Esophagus (tissue), 2 donors: ENCODE measurements at regions not wholly inside any gene's neighbourhood (a gene's known extent, or its start where the extent isn't known, plus 50 kb on each side); places are given as distances from the start of the nearest gene placed in this dataset.
"Not testable (repeated sequence)": the region's sequence is repeated elsewhere in the genome, so short reads cannot be mapped to it uniquely, and the experiment has no call there.

Experiments used
- H3K27ac ChIP-seq, 2 donors: one replicate each; pipeline ENCODE4 v1.5.1; 2013; ENCODE audit warnings: low read depth in 2 of 2, mild to moderate bottlenecking in 2 of 2, inconsistent platforms in 1 of 2, low read length in 1 of 2, moderate library complexity in 1 of 2
- H3K27me3 ChIP-seq, 2 donors: one replicate each; pipeline ENCODE4 v1.6.1; 2013; ENCODE audit warnings: low read length in 2 of 2, control low read depth in 1 of 2, mild to moderate bottlenecking in 1 of 2; ENCODE audit not compliant: insufficient read depth in 2 of 2, control insufficient read depth in 1 of 2
- H3K36me3 ChIP-seq, 2 donors: one replicate each; pipeline ENCODE4 v1.6.1; 2013; ENCODE audit warnings: low read length in 1 of 2; ENCODE audit not compliant: control insufficient read depth in 2 of 2, insufficient read depth in 2 of 2
- H3K4me1 ChIP-seq, 2 donors: one replicate each; pipeline ENCODE4 v1.6.1; 2013; ENCODE audit warnings: low read length in 1 of 2; ENCODE audit not compliant: control insufficient read depth in 2 of 2, insufficient read depth in 2 of 2
- H3K4me3 ChIP-seq, 2 donors: one replicate each; pipeline ENCODE4 v1.5.1; 2013; ENCODE audit warnings: low read length in 2 of 2, mild to moderate bottlenecking in 2 of 2, low read depth in 1 of 2, moderate library complexity in 1 of 2
- H3K9me3 ChIP-seq, 2 donors: one replicate each; pipeline ENCODE4 v1.6.1; 2013; ENCODE audit warnings: mild to moderate bottlenecking in 2 of 2, low read depth in 1 of 2, low read length in 1 of 2, moderate library complexity in 1 of 2; ENCODE audit not compliant: control insufficient read depth in 2 of 2, insufficient read depth in 1 of 2
- WGBS, 2 donors: extraction: QIAGEN DNeasy Blood & Tissue Kit; methylation state at CpG; one replicate each; pipeline ENCODE4 v1.1.7; 2013; 5-methylcytosine and 5-hydroxymethylcytosine counted together
- donor health status: healthy with polysubstance abuse.
- donor health status: Bipolar disorder and iron deficiency.

- not testable (repeated sequence) for H3K4me3 ChIP-seq, H3K27ac ChIP-seq, H3K9me3 ChIP-seq, H3K4me1 ChIP-seq, H3K27me3 ChIP-seq, H3K36me3 ChIP-seq
- WGBS, 2 donors = 85 to 94% methylated on average over 7 to 8 of the region's 14 CpGs
These were observed 78.7 kb downstream of the KCNA5 start for GRCh38 chr12:5122256-5122831.

GRCh38 chr12:5123921-5124320, 80.2 kb downstream of the KCNA5 start:
- Histone ChIP-seq H3K27ac (no peak overlapping the region), H3K36me3 (no peaks in the 10 kb centered on the region), H3K4me3 (no peak overlapping the region), H3K9me3 (no peaks in the 10 kb centered on the region), H3K27me3 (peaks cover 0 to 2% of the 10 kb centered on the region in 2 donors), H3K4me1 (no peaks in the 10 kb centered on the region)
- 90 to 92% methylated on average over 2 of the region's 2 CpGs for WGBS, 2 donors

- Histone ChIP-seq H3K27me3 (peaks cover 0 to 2% of the 10 kb centered on the region in 2 donors), H3K4me3 (no peak overlapping the region), H3K27ac (no peak overlapping the region), H3K9me3 (no peaks in the 10 kb centered on the region), H3K4me1 (no peaks in the 10 kb centered on the region), H3K36me3 (no peaks in the 10 kb centered on the region)
These were observed 80.7 kb downstream of the KCNA5 start for GRCh38 chr12:5124401-5124800.

- Histone ChIP-seq H3K4me3 (no peak overlapping the region), H3K4me1 (no peaks in the 10 kb centered on the region), H3K27ac (no peak overlapping the region), H3K27me3 (no peaks in the 10 kb centered on the region), H3K9me3 (peaks cover 0 to 2% of the 10 kb centered on the region in 2 donors), H3K36me3 (no peaks in the 10 kb centered on the region)
- 50 to 53% methylated on average over 5 of the region's 5 CpGs for WGBS, 2 donors
These were observed 91.3 kb downstream of the KCNA5 start for GRCh38 chr12:5134861-5135525.

GRCh38 chr12:5138256-5138655, 94.6 kb downstream of the KCNA5 start:
- peaks cover 0 to 4% of the 10 kb centered on the region in 2 donors for H3K4me1 ChIP-seq
- H3K36me3 ChIP-seq = no peaks in the 10 kb centered on the region
- 52 to 61% methylated on average over 7 of the region's 7 CpGs for WGBS, 2 donors
- H3K4me3 ChIP-seq = no peak overlapping the region
- H3K27me3 ChIP-seq = no peaks in the 10 kb centered on the region
- peaks cover 0 to 2% of the 10 kb centered on the region in 2 donors for H3K9me3 ChIP-seq
- H3K27ac ChIP-seq = no peak overlapping the region

- no peak overlapping the region for H3K4me3 ChIP-seq
- H3K36me3 ChIP-seq = no peaks in the 10 kb centered on the region
- H3K27ac ChIP-seq = no peak overlapping the region
- H3K9me3 ChIP-seq = peaks cover 0 to 2% of the 10 kb centered on the region in 2 donors
- peaks cover 0 to 4% of the 10 kb centered on the region in 2 donors for H3K4me1 ChIP-seq
- no peaks in the 10 kb centered on the region for H3K27me3 ChIP-seq
These were observed 95.2 kb downstream of the KCNA5 start for GRCh38 chr12:5138845-5139244.

- Histone ChIP-seq H3K4me1 (peaks cover 0 to 4% of the 10 kb centered on the region in 2 donors), H3K36me3 (no peaks in the 10 kb centered on the region), H3K27me3 (no peaks in the 10 kb centered on the region), H3K4me3 (no peak overlapping the region), H3K9me3 (peaks cover 0 to 2% of the 10 kb centered on the region in 2 donors), H3K27ac (no peak overlapping the region)
- 81 to 92% methylated on average over 6 of the region's 6 CpGs for WGBS, 2 donors
These were observed 96.1 kb downstream of the KCNA5 start for GRCh38 chr12:5139751-5140150.

- no peaks in the 10 kb centered on the region for H3K27me3 ChIP-seq
- H3K9me3 ChIP-seq = peaks cover 0 to 2% of the 10 kb centered on the region in 2 donors
- H3K4me3 ChIP-seq = no peak overlapping the region
- no peaks in the 10 kb centered on the region for H3K36me3 ChIP-seq
- H3K4me1 ChIP-seq = peaks cover 0 to 4% of the 10 kb centered on the region in 2 donors
- H3K27ac ChIP-seq = no peak overlapping the region
- 27 to 57% methylated on average over 3 of the region's 3 CpGs for WGBS, 2 donors
These were observed 96.5 kb downstream of the KCNA5 start for GRCh38 chr12:5140190-5140589.

GRCh38 chr12:5148880-5149279, 105.2 kb downstream of the KCNA5 start:
- no peaks in the 10 kb centered on the region for H3K27me3 ChIP-seq
- H3K4me1 ChIP-seq = peaks cover 2 to 3% of the 10 kb centered on the region in 2 donors
- H3K36me3 ChIP-seq = no peaks in the 10 kb centered on the region
- H3K4me3 ChIP-seq = no peak overlapping the region
- H3K27ac ChIP-seq = peak overlapping the region in 1 of 2 donors; percentile 13
- no peaks in the 10 kb centered on the region for H3K9me3 ChIP-seq
- WGBS, 2 donors = 49 to 61% methylated on average over 1 of the region's 1 CpG

GRCh38 chr12:5154091-5154490, 110.4 kb downstream of the KCNA5 start:
- 72 to 83% methylated on average over 5 of the region's 5 CpGs for WGBS, 2 donors
- H3K9me3 ChIP-seq = peaks cover 0 to 2% of the 10 kb centered on the region in 2 donors
- H3K4me1 ChIP-seq = peaks cover 2 to 3% of the 10 kb centered on the region in 2 donors
- H3K27ac ChIP-seq = no peak overlapping the region
- no peaks in the 10 kb centered on the region for H3K36me3 ChIP-seq
- H3K27me3 ChIP-seq = peaks cover 0 to 5% of the 10 kb centered on the region in 2 donors
- no peak overlapping the region for H3K4me3 ChIP-seq
